ENCODE measurements at regions not wholly inside any gene's neighbourhood (a gene's known extent, or its start where the extent isn't known, plus 50 kb on each side); places are given as distances from the start of the nearest gene placed in this dataset.
"Not testable (repeated sequence)": the region's sequence is repeated elsewhere in the genome, so short reads cannot be mapped to it uniquely, and the experiment has no call there.

- not testable (repeated sequence) for H3K27ac Mint-ChIP-seq, H3K4me1 Mint-ChIP-seq, H3K4me3 Mint-ChIP-seq, H3K9me3 Mint-ChIP-seq, H3K36me3 Mint-ChIP-seq, H3K27me3 Mint-ChIP-seq
Observed at GRCh38 chr9:90213045-90213444, 429.6 kb downstream of the DIRAS2 start.

DNA sequence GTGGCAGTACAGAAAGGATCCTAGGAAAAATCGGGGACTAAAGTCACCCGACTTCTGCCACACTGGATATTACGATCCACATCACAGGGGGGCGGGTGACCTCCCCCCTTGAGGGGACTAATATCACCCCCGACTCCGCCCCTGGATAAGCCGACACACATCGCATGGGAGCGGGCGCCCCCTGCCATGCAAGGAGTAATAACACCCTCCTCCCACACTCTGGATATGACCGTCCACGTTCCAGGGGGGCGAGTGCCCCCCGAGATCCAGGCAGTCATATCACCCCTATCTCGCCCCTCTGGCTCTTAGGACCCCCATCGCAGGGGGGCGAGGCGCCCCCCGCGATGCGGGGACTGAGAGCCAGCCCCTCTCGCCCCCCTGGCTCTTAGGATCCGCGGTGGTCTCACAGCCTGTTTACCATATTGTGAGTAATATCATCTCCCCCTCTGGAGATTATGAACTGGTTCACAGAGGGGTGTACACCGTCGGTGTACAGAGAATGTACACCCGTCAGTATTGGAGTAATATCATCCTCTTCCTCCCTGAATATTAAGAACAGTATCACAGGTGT is 423.0 kb downstream of the DIRAS2 start:
- Mint-ChIP-seq H3K4me3 (no peak overlapping the region), H3K27me3 (peaks cover 8% of the 10 kb centered on the region), H3K9me3 (no peaks in the 10 kb centered on the region), H3K27ac (no peak overlapping the region), H3K36me3 (no peaks in the 10 kb centered on the region), H3K4me1 (peaks cover 4% of the 10 kb centered on the region)

- H3K36me3 Mint-ChIP-seq, H3K27me3 Mint-ChIP-seq, H3K4me3 Mint-ChIP-seq, H3K4me1 Mint-ChIP-seq, H3K27ac Mint-ChIP-seq, H3K9me3 Mint-ChIP-seq: not testable (repeated sequence)
Observed at GRCh38 chr9:90221899-90222298, 420.7 kb downstream of the DIRAS2 start.

DNA sequence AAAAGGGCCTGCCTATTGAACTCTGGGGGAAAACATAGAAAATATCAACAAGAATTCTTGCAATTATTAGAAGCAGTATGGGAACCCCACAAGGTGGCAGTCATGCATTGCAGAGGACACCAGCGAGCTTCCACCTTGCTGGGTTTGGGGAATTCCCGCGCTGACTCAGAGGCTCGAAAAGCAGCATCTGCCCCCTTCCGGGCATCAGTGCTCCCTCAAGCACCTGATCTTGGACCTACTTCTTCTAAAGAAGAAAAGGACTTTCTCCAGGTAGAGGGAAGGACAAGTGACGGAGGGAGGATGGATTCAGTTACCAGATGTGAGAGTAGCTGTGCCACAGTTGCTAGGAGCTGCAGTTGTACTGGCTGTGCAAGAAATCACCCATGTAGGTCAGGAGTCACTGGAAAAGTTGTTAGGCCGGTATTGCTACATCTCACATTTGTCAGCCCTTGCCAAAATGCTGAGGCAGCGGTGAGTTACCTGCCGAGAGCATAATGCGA is 415.7 kb downstream of the DIRAS2 start:
- H3K4me3 Mint-ChIP-seq, H3K4me1 Mint-ChIP-seq, H3K9me3 Mint-ChIP-seq, H3K27ac Mint-ChIP-seq, H3K36me3 Mint-ChIP-seq, H3K27me3 Mint-ChIP-seq: not testable (repeated sequence)

GRCh38 chr9:90233081-90233480 is 409.5 kb downstream of the DIRAS2 start:
- not testable (repeated sequence) for H3K9me3 Mint-ChIP-seq, H3K36me3 Mint-ChIP-seq, H3K4me3 Mint-ChIP-seq, H3K27ac Mint-ChIP-seq, H3K4me1 Mint-ChIP-seq, H3K27me3 Mint-ChIP-seq

GRCh38 chr9:90240541-90240940 is 402.1 kb downstream of the DIRAS2 start:
- Mint-ChIP-seq H3K27me3 (no peaks in the 10 kb centered on the region), H3K27ac (no peak overlapping the region), H3K4me1 (no peaks in the 10 kb centered on the region), H3K36me3 (no peaks in the 10 kb centered on the region), H3K4me3 (no peak overlapping the region), H3K9me3 (no peaks in the 10 kb centered on the region)

DNA sequence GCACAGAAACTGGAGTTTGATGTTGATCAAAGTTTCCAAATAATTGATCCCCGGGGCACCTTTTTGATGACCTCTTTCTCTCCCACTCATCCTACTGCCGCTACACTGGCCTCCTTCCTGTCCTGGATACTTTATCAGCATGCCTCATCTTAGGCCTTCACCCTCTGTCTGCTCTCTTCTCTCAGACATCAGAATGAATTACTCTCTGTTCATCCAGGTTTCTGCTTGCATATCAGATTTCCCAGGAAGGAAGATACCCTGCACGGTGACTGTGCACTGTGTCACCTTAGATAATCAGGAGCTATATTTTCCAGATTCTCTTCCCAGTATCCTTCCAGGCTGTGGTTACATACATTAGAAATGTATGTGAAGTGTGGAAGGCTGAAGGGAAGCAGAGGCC is 397.0 kb downstream of the DIRAS2 start:
- Mint-ChIP-seq H3K9me3 (no peaks in the 10 kb centered on the region), H3K4me3 (no peak overlapping the region), H3K36me3 (no peaks in the 10 kb centered on the region), H3K27me3 (no peaks in the 10 kb centered on the region), H3K4me1 (no peaks in the 10 kb centered on the region), H3K27ac (no peak overlapping the region)

GRCh38 chr9:90249094-90249493 is 393.5 kb downstream of the DIRAS2 start:
- Mint-ChIP-seq H3K27me3 (peaks cover 1% of the 10 kb centered on the region), H3K4me3 (no peak overlapping the region), H3K36me3 (no peaks in the 10 kb centered on the region), H3K9me3 (no peaks in the 10 kb centered on the region), H3K27ac (no peak overlapping the region), H3K4me1 (no peaks in the 10 kb centered on the region)

- Mint-ChIP-seq H3K36me3 (no peaks in the 10 kb centered on the region), H3K4me3 (no peak overlapping the region), H3K27ac (no peak overlapping the region), H3K9me3 (no peaks in the 10 kb centered on the region), H3K27me3 (peaks cover 1% of the 10 kb centered on the region), H3K4me1 (no peaks in the 10 kb centered on the region)
Observed at GRCh38 chr9:90251316-90251715, 391.3 kb downstream of the DIRAS2 start.

- Mint-ChIP-seq H3K36me3 (peaks cover 3% of the 10 kb centered on the region), H3K4me3 (no peak overlapping the region), H3K27me3 (peaks cover 7% of the 10 kb centered on the region), H3K4me1 (no peaks in the 10 kb centered on the region), H3K9me3 (peaks cover 6% of the 10 kb centered on the region), H3K27ac (no peak overlapping the region)
Observed at GRCh38 chr9:90256345-90256744, 386.3 kb downstream of the DIRAS2 start.

DNA sequence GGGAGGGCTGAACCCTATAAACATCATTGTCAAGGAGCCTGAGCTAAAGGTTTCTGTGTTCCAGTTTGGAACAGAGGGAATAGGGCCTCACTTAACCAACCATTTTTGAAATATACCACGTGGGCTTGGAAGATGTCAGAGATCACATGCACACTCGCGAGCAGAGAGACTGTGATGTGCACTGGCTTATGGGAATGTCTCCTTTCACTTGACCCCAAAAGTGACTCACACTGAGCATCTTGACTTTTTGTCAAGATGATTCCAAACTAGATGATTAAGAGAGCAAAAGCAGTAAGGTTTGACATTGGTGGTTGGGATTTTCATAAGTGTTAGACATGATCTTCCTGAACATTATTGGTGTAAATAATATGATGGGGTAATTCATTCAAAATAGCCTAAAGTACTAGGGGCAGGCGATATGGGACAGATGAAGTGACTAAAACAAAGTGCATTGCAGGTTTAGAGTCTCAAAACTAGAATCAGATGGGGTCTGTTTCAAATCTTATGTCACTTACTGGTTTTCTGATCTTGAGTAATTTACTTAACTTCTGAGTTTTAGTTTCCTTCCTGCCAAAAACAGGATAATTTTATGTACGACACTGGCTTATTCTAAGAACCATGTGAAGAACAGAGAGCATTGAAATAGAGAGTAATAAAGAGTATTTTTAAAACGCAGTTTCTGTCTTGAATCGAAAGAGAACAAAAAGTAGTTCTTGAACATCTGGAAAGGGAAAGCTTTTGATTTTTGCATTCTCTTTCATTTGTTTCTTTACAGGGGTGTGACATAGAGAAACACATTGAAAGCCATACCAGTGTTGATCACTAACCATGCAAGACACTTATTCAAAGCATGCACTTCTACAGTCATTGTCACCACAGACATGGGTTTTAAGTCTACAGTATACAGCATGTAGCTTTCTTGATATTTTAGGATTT is 383.0 kb downstream of the DIRAS2 start:
- H3K36me3 Mint-ChIP-seq, result peaks cover 3% of the 10 kb centered on the region
- H3K27ac Mint-ChIP-seq, result no peak overlapping the region

GRCh38 chr9:90261698-90262097 is 380.9 kb downstream of the DIRAS2 start:
- peaks cover 10% of the 10 kb centered on the region for H3K27me3 Mint-ChIP-seq
- H3K27ac Mint-ChIP-seq, result no peak overlapping the region
- peaks cover 11% of the 10 kb centered on the region for H3K9me3 Mint-ChIP-seq
- peaks cover 3% of the 10 kb centered on the region for H3K36me3 Mint-ChIP-seq
- no peak overlapping the region for H3K4me3 Mint-ChIP-seq
- H3K4me1 Mint-ChIP-seq, result no peaks in the 10 kb centered on the region

More for the DNA sequence above, 383.0 kb downstream of the DIRAS2 start:
- no peaks in the 10 kb centered on the region for H3K4me1 Mint-ChIP-seq
- H3K4me3 Mint-ChIP-seq, result no peak overlapping the region
- H3K27me3 Mint-ChIP-seq, result peaks cover 6% of the 10 kb centered on the region
- peaks cover 11% of the 10 kb centered on the region for H3K9me3 Mint-ChIP-seq

- H3K4me3 Mint-ChIP-seq, result no peak overlapping the region
- no peaks in the 10 kb centered on the region for H3K9me3 Mint-ChIP-seq
- H3K4me1 Mint-ChIP-seq, result no peaks in the 10 kb centered on the region
- H3K36me3 Mint-ChIP-seq, result no peaks in the 10 kb centered on the region
- H3K27ac Mint-ChIP-seq, result no peak overlapping the region
- H3K27me3 Mint-ChIP-seq, result peaks cover 7% of the 10 kb centered on the region
Observed at GRCh38 chr9:90268613-90269012, 374.0 kb downstream of the DIRAS2 start.

GRCh38 chr9:90271707-90272106 is 370.9 kb downstream of the DIRAS2 start:
- H3K4me3 Mint-ChIP-seq, result no peak overlapping the region

DNA sequence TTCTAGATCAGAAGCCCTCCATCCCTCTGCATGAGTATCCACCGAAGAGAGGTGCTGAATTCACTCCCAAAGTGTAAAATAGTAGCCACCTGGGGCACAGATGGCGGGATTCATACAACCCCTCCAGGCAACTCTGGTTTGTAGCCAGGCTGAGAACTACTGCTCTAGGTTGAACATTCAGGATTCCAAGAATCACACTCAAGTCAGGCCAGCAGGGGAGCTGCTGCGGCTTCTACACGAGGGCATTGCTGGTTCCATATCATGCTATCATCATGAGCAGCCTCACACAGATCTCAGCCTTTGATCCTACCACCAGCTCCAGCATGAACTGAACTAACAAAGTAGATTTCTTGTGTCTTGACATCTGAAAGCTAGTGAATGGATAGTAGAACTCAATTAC is 367.9 kb downstream of the DIRAS2 start:
- Mint-ChIP-seq H3K27me3 (peaks cover 15% of the 10 kb centered on the region), H3K9me3 (no peaks in the 10 kb centered on the region), H3K27ac (no peak overlapping the region), H3K4me1 (no peaks in the 10 kb centered on the region), H3K4me3 (no peak overlapping the region), H3K36me3 (no peaks in the 10 kb centered on the region)

More at GRCh38 chr9:90271707-90272106, 370.9 kb downstream of the DIRAS2 start:
- Mint-ChIP-seq H3K36me3 (no peaks in the 10 kb centered on the region), H3K27ac (no peak overlapping the region), H3K4me1 (no peaks in the 10 kb centered on the region), H3K27me3 (peaks cover 9% of the 10 kb centered on the region), H3K9me3 (no peaks in the 10 kb centered on the region)

GRCh38 chr9:90285946-90286345 is 356.7 kb downstream of the DIRAS2 start:
- no peak overlapping the region for H3K4me3 Mint-ChIP-seq
- no peaks in the 10 kb centered on the region for H3K4me1 Mint-ChIP-seq
- H3K27ac Mint-ChIP-seq, result no peak overlapping the region
- H3K9me3 Mint-ChIP-seq, result no peaks in the 10 kb centered on the region
- H3K27me3 Mint-ChIP-seq, result peaks cover 4% of the 10 kb centered on the region
- H3K36me3 Mint-ChIP-seq, result no peaks in the 10 kb centered on the region

Data from activated naive CD4-positive, alpha-beta T cell treated with anti-CD3 and anti-CD28 coated beads, Interleukin-2, amount 50 U/mL, for 24 hours (primary cell).